ENCODE measurements at regions not wholly inside any gene's neighbourhood (a gene's known extent, or its start where the extent isn't known, plus 50 kb on each side); places are given as distances from the start of the nearest gene placed in this dataset.

DNA sequence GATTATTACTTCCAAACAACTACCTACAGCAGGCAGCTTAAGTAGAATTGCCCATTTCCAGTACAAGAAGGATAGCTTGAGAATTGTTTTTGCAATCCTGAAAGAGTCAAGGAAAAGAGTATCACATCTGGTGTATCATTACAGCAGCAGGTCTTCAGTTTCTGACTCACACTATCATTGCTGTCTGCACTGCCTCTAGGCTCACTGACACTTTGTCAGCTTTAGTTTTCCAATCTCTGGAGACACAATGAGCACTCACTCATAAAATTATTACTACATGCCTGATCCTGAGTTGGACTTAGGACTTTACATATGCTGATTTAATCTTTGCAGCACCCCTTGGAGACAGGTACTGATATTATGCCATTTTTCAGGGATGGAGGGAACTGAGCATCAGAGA, 244.6 kb upstream of the BOD1L1 start:
- Mint-ChIP-seq H3K36me3 (ENCODE audit: low read depth) (no peaks in the 10 kb centered on the region), H3K9me3 (ENCODE audit: low read depth) (no peaks in the 10 kb centered on the region), H3K4me1 (ENCODE audit: low read depth) (no peaks in the 10 kb centered on the region), H3K27me3 (ENCODE audit: low read depth) (no peaks in the 10 kb centered on the region), H3K27ac (ENCODE audit: unreplicated experiment) (no peak overlapping the region), H3K4me3 (ENCODE audit: unreplicated experiment) (no peak overlapping the region)
- DNase-seq (ENCODE audit: low spot score), result no peak
- TF ChIP-seq, protein P1, sequence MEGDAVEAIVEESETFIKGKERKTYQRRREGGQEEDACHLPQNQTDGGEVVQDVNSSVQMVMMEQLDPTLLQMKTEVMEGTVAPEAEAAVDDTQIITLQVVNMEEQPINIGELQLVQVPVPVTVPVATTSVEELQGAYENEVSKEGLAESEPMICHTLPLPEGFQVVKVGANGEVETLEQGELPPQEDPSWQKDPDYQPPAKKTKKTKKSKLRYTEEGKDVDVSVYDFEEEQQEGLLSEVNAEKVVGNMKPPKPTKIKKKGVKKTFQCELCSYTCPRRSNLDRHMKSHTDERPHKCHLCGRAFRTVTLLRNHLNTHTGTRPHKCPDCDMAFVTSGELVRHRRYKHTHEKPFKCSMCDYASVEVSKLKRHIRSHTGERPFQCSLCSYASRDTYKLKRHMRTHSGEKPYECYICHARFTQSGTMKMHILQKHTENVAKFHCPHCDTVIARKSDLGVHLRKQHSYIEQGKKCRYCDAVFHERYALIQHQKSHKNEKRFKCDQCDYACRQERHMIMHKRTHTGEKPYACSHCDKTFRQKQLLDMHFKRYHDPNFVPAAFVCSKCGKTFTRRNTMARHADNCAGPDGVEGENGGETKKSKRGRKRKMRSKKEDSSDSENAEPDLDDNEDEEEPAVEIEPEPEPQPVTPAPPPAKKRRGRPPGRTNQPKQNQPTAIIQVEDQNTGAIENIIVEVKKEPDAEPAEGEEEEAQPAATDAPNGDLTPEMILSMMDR (IDR thresholded peaks at IDR 0.05), result no peak

DNA sequence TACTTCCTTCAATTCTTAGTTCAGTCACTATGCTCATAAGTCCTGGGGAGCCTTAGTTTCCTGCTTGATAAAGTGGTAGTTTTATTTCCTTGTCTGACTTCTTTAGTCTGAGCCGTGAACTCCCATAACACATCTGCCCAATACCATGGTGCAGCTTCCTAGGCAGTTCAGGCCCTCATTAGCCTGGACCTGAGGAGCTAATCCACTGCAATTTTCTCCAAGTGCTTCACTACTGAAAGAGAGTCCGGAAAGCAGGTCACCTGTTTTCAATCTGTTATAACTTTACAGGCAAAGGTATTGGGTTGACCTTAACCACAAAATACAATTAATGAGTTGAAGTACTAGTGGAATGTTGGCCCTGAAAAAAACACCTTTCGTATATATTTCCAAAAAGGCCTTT, 245.4 kb upstream of the BOD1L1 start:
- Mint-ChIP-seq H3K27me3 (ENCODE audit: low read depth) (no peaks in the 10 kb centered on the region), H3K27ac (ENCODE audit: unreplicated experiment) (no peak overlapping the region), H3K36me3 (ENCODE audit: low read depth) (no peaks in the 10 kb centered on the region), H3K4me3 (ENCODE audit: unreplicated experiment) (no peak overlapping the region), H3K4me1 (ENCODE audit: low read depth) (no peaks in the 10 kb centered on the region), H3K9me3 (ENCODE audit: low read depth) (no peaks in the 10 kb centered on the region)
- TF ChIP-seq, protein P1 (IDR thresholded peaks at IDR 0.05), result no peak
- no peak for DNase-seq (ENCODE audit: low spot score)

DNA sequence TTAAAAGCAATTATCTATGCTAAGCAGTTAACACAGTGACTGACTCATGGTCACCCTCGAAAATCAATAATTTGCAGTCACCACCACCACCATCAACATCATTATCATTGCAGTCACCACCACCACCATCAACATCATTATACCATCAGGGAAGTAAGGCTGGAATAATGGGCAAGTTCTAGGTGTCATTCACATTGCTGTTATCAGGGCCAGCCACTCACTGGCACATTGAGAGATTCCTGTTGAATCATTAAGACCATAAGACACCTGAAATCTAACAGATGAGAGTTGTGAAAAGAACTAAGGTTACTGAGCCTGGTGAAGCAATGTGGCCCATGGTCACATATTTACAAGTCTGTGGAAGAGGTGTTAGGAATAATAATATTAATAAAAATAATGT, 247.7 kb upstream of the BOD1L1 start:
- Mint-ChIP-seq H3K27ac (ENCODE audit: unreplicated experiment) (no peak overlapping the region), H3K27me3 (ENCODE audit: low read depth) (no peaks in the 10 kb centered on the region), H3K4me3 (ENCODE audit: unreplicated experiment) (no peak overlapping the region), H3K4me1 (ENCODE audit: low read depth) (no peaks in the 10 kb centered on the region), H3K36me3 (ENCODE audit: low read depth) (no peaks in the 10 kb centered on the region), H3K9me3 (ENCODE audit: low read depth) (no peaks in the 10 kb centered on the region)
- TF ChIP-seq, protein P1 (IDR thresholded peaks at IDR 0.05), result no peak
- no peak for DNase-seq (ENCODE audit: low spot score)

DNA sequence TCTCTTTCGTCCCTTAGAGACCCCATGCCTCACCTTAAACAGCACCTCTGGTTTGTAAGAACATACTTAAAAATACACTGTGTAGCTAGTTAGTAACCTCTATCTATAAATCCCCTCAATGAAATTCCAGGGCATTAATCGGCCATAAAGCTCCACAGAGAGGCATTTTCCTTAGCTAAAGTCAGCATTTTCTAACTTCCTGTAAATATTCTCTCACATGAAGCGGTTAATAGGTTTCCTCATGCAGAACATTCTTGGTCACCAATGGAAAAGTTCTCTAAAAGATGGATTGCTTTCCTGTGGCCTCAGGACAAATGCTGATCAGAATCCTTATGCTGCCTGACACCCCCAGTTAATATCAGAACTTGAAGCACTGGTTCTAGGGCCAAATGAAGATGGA, 248.6 kb upstream of the BOD1L1 start:
- TF ChIP-seq, protein P1 (IDR thresholded peaks at IDR 0.05), result no peak
- Mint-ChIP-seq H3K27me3 (ENCODE audit: low read depth) (no peaks in the 10 kb centered on the region), H3K36me3 (ENCODE audit: low read depth) (no peaks in the 10 kb centered on the region), H3K9me3 (ENCODE audit: low read depth) (no peaks in the 10 kb centered on the region), H3K4me3 (ENCODE audit: unreplicated experiment) (no peak overlapping the region), H3K27ac (ENCODE audit: unreplicated experiment) (no peak overlapping the region), H3K4me1 (ENCODE audit: low read depth) (no peaks in the 10 kb centered on the region)
- no peak for DNase-seq (ENCODE audit: low spot score)

DNA sequence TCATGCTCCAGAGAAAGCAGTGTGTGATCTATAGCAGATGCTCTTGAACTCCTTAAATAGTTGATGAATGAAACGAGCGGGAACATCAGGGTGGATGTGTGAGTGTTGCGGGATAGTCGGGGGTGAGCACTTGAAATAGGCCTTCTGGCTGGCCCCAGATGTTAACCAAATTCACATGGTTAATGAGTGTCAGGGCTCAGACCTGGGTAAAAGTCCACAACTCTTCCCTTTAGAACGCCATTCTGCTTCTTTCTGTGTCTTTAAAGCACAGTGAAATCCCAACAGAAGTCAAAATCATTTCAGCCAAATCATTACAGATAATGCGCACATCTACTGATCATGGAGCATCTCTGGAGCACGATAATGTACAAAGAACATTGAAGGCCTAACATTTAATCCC, 249.4 kb upstream of the BOD1L1 start:
- Mint-ChIP-seq H3K9me3 (ENCODE audit: low read depth) (no peaks in the 10 kb centered on the region), H3K27ac (ENCODE audit: unreplicated experiment) (no peak overlapping the region), H3K4me3 (ENCODE audit: unreplicated experiment) (no peak overlapping the region), H3K36me3 (ENCODE audit: low read depth) (no peaks in the 10 kb centered on the region), H3K27me3 (ENCODE audit: low read depth) (no peaks in the 10 kb centered on the region), H3K4me1 (ENCODE audit: low read depth) (peaks cover 4% of the 10 kb centered on the region)
- DNase-seq (ENCODE audit: low spot score), result no peak
- TF ChIP-seq, protein P1 (IDR thresholded peaks at IDR 0.05), result no peak

Measured in chondrocyte (in vitro differentiated cells).